ENCODE measurements at regions not wholly inside any gene's neighbourhood (a gene's known extent, or its start where the extent isn't known, plus 50 kb on each side); places are given as distances from the start of the nearest gene placed in this dataset.

DNA sequence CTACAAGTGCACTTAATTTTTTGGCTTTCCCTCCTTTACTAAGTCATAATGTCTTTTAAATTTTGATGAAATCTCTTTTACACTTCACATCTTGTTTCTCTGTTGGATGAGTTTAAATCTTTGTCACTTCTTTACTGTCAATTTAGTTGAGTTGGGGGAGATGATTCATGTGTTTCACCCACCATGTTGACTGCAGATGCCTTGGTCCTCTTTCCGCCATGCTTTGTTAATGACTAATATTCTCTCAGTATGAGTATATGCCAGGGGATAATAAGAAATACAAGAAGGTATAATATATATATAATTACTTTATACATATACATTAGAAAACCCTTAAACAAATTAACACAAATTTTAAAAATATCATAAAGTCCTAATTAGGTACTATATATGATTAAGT lies 149.7 kb upstream of the SPRED1 start:
- no peak for TF ChIP-seq POLR2AphosphoS5 (IDR thresholded peaks at IDR 0.05; ENCODE audit: low read depth, low read length)
- TF ChIP-seq POLR2A (IDR thresholded peaks at IDR 0.05; ENCODE audit: low read depth, low read length) = no peak
- TF ChIP-seq SPI1 (IDR thresholded peaks at IDR 0.05; ENCODE audit: low read depth, low read length) = no peak

Measured in GM12891 (cell line).